ENCODE measurements at regions not wholly inside any gene's neighbourhood (a gene's known extent, or its start where the extent isn't known, plus 50 kb on each side); places are given as distances from the start of the nearest gene placed in this dataset.

- FAIRE-seq (no peak), DNase-seq (ENCODE audit: low read depth in 1 of 2, low spot score in 1 of 2) (no peak), ATAC-seq (no peak)
- Histone ChIP-seq H3K27ac (peak overlapping the region; percentile 8 to 47; a peak in 3 of 6 replicates), H3K4me2 (peak overlapping the region; percentile 47; the same call in 2 of the 3 replicates), H3K4me1 (peaks cover 16% of the 10 kb centered on the region), H3K4me3 (no peak overlapping the region), H3K9me3 (peaks cover 17% of the 10 kb centered on the region; the same call in 2 of the 3 replicates)
- CTCF ChIA-PET = interaction anchor here (0.6 kb wide), 1 partner anchor 940 kb away, joined by 3 read pairs; no protein-coding TSS in a partner anchor
- 94% methylated on average over 1 of the region's 1 CpG for WGBS (ENCODE audit: missing lambda C conversion rate)
- no peak for TF ChIP-seq CHD4 (IDR thresholded peaks at IDR 0.05; ENCODE audit: borderline replicate concordance)
- no peak for TF ChIP-seq CHD2 (IDR thresholded peaks at IDR 0.05; ENCODE audit: low read length, partially characterized antibody)
- TF ChIP-seq MAZ (IDR thresholded peaks at IDR 0.05; ENCODE audit: borderline replicate concordance, low read depth, low read length) = no peak
- TF ChIP-seq, protein P1, sequence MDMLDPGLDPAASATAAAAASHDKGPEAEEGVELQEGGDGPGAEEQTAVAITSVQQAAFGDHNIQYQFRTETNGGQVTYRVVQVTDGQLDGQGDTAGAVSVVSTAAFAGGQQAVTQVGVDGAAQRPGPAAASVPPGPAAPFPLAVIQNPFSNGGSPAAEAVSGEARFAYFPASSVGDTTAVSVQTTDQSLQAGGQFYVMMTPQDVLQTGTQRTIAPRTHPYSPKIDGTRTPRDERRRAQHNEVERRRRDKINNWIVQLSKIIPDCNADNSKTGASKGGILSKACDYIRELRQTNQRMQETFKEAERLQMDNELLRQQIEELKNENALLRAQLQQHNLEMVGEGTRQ (IDR thresholded peaks at IDR 0.05) = no peak
- TF ChIP-seq BHLHE40 (IDR thresholded peaks at IDR 0.05; ENCODE audit: low read depth, low read length) = no peak
- no peak for TF ChIP-seq POLR2AphosphoS2 (conservative IDR thresholded peaks at IDR 0.05; ENCODE audit: low read length)
- TF ChIP-seq ZNF302 (CRISPR knock-in tag; IDR thresholded peaks at IDR 0.05) = no peak
- TF ChIP-seq CBX2 (IDR thresholded peaks at IDR 0.05; ENCODE audit: borderline replicate concordance, low read depth) = no peak
- TF ChIP-seq TFCP2L1 (CRISPR knock-in tag; IDR thresholded peaks at IDR 0.05) = no peak
- TF ChIP-seq KDM1A (IDR thresholded peaks at IDR 0.05; ENCODE audit: low read depth) = no peak
- no peak for TF ChIP-seq RCOR1 (IDR thresholded peaks at IDR 0.05; ENCODE audit: low read depth, low read length)
- no peak for TF ChIP-seq FOSL2 (IDR thresholded peaks at IDR 0.05)
- TF ChIP-seq FOSL2 (CRISPR knock-in tag; IDR thresholded peaks at IDR 0.05) = no peak
- TF ChIP-seq EP300 (IDR thresholded peaks at IDR 0.05) = no peak
- no peak for TF ChIP-seq ZC3H11A (IDR thresholded peaks at IDR 0.05)
- TF ChIP-seq HOXA7 (CRISPR knock-in tag; IDR thresholded peaks at IDR 0.05) = no peak
- no peak for TF ChIP-seq NPAS2 (CRISPR knock-in tag; IDR thresholded peaks at IDR 0.05; ENCODE audit: borderline replicate concordance)
- TF ChIP-seq, protein P2, sequence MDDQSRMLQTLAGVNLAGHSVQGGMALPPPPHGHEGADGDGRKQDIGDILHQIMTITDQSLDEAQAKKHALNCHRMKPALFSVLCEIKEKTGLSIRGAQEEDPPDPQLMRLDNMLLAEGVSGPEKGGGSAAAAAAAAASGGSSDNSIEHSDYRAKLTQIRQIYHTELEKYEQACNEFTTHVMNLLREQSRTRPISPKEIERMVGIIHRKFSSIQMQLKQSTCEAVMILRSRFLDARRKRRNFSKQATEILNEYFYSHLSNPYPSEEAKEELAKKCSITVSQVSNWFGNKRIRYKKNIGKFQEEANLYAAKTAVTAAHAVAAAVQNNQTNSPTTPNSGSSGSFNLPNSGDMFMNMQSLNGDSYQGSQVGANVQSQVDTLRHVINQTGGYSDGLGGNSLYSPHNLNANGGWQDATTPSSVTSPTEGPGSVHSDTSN (IDR thresholded peaks at IDR 0.05) = no peak
- TF ChIP-seq MAFK (IDR thresholded peaks at IDR 0.05; ENCODE audit: partially characterized antibody) = no peak
- TF ChIP-seq MAX (IDR thresholded peaks at IDR 0.05) = no peak
- POLR2A ChIA-PET = no interaction called here
These were observed 847.8 kb downstream of the TRIML1 start for GRCh38 chr4:188987011-188987410.

DNA sequence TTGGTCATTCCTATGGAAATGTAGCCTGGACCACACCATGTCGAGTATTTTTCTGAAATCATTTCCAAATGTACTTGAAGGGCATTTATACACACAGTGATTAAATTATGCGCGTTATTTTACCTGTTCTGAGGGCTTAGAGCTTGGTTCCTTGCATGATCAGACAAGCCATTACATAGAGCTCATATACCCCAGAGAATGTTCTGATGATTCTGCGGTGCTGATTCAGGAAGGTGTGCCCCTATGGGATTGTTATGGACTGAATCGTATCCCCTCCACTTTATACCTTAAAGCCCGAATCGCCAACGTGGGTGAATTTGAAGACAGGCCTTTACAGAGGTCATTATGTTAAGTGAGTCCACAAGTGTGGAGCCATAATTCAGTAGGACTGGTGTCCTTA, 848.9 kb downstream of the TRIML1 start:
- Histone ChIP-seq H3K4me1 (peaks cover 16% of the 10 kb centered on the region), H3K27ac (no peak overlapping the region), H3K4me2 (no peak overlapping the region), H3K4me3 (no peak overlapping the region), H3K9me3 (peaks cover 14% of the 10 kb centered on the region; the same call in 2 of the 3 replicates)
- ATAC-seq (no peak), FAIRE-seq (no peak), DNase-seq (ENCODE audit: low read depth in 1 of 2, low spot score in 1 of 2) (no peak)
- WGBS (ENCODE audit: missing lambda C conversion rate) = 91% methylated on average over 8 of the region's 8 CpGs
- CTCF ChIA-PET = no interaction called here
- TF ChIP-seq POLR2A (IDR thresholded peaks at IDR 0.05; ENCODE audit: low read length) (no peak), KDM1A (IDR thresholded peaks at IDR 0.05; ENCODE audit: low read depth) (no peak), RNF2 (IDR thresholded peaks at IDR 0.05; ENCODE audit: borderline replicate concordance, low read depth) (no peak), FOSB (CRISPR knock-in tag; IDR thresholded peaks at IDR 0.05) (no peak), CBX2 (IDR thresholded peaks at IDR 0.05; ENCODE audit: borderline replicate concordance, low read depth) (no peak)
- POLR2A ChIA-PET = no interaction called here

GRCh38 chr4:188989371-188989770, 850.1 kb downstream of the TRIML1 start:
- H3K4me2 ChIP-seq = 0 out of 3 replicates have a peak overlapping the region, but pooled peaks have one; percentile 29
- FAIRE-seq = no peak
- no peak overlapping the region for H3K4me3 ChIP-seq
- ATAC-seq = no peak
- POLR2A ChIA-PET = no interaction called here
- no peak overlapping the region for H3K27ac ChIP-seq
- peaks cover 10% of the 10 kb centered on the region; the same call in 2 of the 3 replicates for H3K9me3 ChIP-seq
- CTCF ChIA-PET = no interaction called here
- TF ChIP-seq FOSB (CRISPR knock-in tag; IDR thresholded peaks at IDR 0.05) = no peak
- no peak for TF ChIP-seq BCL3 (IDR thresholded peaks at IDR 0.05)
- WGBS (ENCODE audit: missing lambda C conversion rate) = 14% methylated on average over 3 of the region's 3 CpGs
- peak in 1 of 2 experiments; percentile 28 for DNase-seq (ENCODE audit: low read depth in 1 of 2, low spot score in 1 of 2)
- peaks cover 16% of the 10 kb centered on the region for H3K4me1 ChIP-seq

Data from A549 (cell line).